IPS DF 4.7 (cell line): ENCODE measurements at regions not wholly inside any gene's neighbourhood (a gene's known extent, or its start where the extent isn't known, plus 50 kb on each side); places are given as distances from the start of the nearest gene placed in this dataset.

Source experiments
- DNase-seq: peaks from one replicate; pipeline ENCODE4 v3.0.0-alpha.2; 2013; ENCODE audit warnings: low spot score; ENCODE audit errors: extremely low read depth

DNA sequence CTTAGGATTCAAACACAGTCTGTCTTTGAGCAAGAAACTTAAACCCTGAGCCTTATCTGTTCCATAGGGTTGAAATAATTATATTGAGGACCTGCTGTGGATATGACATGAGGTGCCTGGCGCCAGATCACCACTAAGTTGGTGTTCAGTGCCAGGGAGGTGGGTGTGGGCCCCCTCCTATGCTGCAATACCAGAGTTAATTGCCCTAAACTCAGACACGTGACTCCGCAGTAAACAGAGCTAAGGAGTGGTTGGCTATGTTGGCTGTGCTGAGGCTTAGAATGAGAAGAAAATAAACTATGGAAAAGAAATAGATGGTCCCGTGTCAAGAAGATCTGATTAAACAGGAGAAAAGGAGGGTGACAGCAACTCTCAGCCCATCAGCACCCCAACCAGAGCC is 419.4 kb upstream of the JARID2 start:
- no peak for DNase-seq

DNA sequence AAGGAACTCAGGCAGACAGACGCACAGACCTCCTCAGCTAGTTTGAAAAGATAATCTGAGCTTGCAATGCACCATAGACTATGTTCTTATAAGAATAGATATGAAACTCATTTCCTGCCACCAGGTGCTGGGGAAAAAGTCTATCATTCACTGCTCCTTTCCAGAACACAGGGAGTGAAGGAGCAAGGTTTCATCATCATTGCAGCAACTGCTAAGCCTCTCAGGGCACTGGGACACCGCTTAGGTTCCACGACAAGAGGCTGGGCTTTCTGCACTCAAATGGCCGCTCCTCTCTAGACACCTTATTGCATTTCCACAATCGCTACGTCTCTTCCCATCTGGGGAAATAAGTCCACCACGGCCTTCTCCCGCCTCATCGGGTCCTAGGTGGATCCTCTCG is 418.5 kb upstream of the JARID2 start:
- DNase-seq, result no peak

DNA sequence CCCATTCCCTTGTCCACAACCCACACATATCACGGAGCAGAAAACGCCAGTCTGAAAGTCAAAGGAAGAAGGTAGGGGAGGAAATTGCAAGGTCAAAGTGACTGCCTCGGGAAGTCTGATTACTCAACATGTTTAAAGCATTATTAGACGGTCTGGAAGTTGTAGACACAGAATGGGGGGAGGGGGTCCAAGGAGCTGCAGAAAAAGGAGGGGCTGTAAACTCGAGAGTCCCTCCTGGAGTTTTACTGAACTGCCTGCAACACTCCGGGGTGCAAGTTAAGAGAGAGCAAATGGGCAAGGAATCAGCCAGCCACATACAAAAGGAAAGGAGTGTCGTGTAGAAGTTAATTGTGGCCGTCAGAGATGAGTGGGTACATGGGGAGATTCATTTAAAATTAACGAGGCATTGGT is 417.7 kb upstream of the JARID2 start:
- DNase-seq, result no peak

DNA sequence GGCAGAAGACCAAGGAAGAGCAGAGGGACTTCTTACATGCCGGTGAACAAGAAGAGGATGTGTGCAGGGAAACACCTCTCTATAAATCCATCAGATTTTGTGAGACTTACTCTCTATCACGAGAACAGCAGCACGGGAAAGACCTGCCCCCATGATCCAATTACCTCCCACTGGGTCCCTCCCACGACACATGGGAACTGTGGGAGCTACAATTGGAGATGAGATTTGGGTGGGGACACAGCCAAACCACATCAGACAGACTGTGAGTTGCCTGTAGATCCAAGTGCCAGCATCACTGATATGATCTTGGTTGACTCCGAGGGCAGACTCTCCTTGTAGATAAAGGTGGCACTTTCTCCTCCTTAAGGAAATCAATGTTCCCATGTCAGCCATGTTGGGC is 414.8 kb upstream of the JARID2 start:
- DNase-seq, result no peak

GRCh38 chr6:14831937-14832336 is 413.9 kb upstream of the JARID2 start:
- DNase-seq, result no peak

DNA sequence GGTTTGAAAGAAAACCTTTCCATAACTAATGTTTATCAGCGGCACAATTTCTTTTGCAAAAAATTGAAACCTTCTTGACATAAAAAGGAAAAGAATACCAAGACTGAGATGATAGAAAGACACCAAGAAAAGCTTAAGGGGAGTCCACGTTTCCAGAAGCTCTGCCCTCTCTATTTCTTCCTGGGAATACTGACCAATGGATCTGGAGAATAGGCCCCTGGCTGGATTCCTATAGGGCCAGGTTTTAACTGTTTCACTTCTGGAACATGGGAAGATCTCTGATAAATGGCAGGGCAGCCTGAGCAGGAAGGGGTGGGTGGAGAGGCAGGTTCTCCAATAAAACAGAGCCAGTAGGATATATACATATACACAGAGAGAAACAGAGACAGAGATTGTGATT is 413.4 kb upstream of the JARID2 start:
- DNase-seq, result no peak

- no peak for DNase-seq
Observed at GRCh38 chr6:14834851-14835530, 410.9 kb upstream of the JARID2 start.

GRCh38 chr6:14837435-14837834 is 408.4 kb upstream of the JARID2 start:
- no peak for DNase-seq

- no peak for DNase-seq
Observed at GRCh38 chr6:14838133-14838583, 407.7 kb upstream of the JARID2 start.

GRCh38 chr6:14841901-14842421 is 403.9 kb upstream of the JARID2 start:
- no peak for DNase-seq

GRCh38 chr6:14844411-14844810 is 401.5 kb upstream of the JARID2 start:
- no peak for DNase-seq

GRCh38 chr6:14848019-14848418 is 397.9 kb upstream of the JARID2 start:
- DNase-seq, result no peak

- DNase-seq, result no peak
Observed at GRCh38 chr6:14849185-14849584, 396.7 kb upstream of the JARID2 start.

- no peak for DNase-seq
Observed at GRCh38 chr6:14851281-14851680, 394.6 kb upstream of the JARID2 start.

DNA sequence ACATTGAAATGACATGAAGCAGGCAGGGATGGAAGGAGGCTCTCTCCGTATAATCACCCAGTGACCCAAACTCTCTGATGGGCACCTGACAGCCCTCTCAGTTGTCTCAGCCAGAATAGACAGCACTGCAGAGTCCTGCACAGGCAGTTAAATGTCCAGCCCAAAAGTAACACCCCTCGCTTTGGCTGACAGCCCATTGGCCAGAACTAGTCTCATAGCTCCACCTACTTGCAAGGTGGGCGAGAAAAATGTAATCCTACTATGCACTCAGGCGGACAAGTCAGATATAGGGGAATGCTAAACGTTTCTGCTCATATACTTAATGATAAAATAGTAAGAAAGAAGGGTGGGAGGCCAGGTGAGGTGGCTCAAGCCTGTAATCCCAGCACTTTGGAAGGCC is 393.5 kb upstream of the JARID2 start:
- DNase-seq, result no peak

DNA sequence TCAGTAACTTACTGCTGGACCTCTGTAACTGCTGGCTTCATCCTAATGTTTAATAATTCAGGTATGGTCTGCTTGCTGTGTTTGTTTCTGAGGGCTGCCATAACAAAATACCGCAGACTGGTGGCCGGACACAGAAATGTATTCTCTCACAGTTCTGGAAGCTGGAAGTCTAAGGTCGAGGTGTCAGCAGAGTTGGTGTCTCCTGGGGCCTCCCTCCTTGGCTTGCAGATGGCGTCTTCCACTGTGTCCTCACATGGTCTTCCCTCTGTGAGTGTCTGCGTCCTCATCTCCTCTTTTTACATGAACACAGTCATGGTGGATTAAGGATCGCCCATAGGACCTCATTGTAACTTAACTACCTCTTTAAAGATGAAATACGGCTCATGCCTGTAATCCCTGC is 389.7 kb upstream of the JARID2 start:
- DNase-seq, result no peak

DNA sequence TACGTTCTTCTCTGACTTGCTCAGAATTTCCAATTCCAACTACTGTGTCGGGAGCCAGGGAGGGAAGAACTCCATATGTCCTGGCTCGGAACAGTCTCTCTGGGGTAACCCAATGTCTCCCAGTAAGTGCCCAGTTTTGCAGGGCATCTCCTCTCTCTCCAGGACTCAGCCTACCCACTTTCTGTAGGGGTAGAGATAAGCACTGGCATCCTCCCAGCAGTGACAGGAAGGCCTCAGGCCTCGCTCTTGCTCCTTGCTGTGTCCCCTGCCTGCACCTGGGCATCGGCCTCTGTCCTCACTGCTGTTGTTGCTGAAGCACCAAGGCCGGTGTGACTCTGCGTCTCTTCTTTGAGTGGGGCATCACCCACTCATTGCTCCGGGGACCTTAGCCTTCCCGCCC is 388.9 kb upstream of the JARID2 start:
- DNase-seq, result no peak

DNA sequence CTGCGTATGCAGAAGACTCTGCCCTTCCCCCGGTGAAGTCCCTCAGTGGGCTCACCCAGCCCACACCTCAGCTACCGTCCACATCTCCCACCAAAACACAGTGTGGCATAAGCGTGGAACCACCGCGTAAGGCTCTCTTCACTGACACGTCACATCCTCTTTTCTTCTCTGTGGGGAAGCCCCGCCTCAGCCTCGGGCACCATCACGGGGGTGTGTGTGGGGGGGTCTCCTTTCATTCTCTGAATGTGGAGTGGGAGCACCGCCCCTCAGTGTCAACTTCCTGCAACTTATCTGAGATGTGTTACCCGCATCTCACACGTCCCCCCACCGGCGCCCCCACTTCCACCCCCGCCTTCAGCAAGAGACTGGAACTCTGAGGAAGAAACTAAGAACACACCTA is 388.4 kb upstream of the JARID2 start:
- no peak for DNase-seq

DNA sequence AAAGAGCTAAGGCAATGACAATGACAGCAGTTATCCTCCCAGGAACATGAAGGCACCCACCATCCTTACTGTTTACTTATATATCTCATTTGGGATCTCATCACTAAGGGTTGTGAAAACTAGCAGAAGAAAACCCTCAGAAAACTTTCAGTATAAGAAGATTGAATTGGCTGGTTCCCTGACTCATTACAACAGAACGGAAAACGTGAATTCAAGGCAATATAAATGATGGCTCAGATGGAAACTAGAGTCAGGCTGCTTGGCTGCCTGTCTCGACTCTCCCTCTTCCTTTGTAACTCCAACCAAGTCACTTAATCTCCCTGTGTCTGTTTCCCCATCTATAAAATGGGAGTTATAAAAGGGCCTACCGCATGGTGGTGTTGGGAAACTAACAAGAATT is 387.1 kb upstream of the JARID2 start:
- no peak for DNase-seq

GRCh38 chr6:14860774-14861173 is 385.1 kb upstream of the JARID2 start:
- no peak for DNase-seq

DNA sequence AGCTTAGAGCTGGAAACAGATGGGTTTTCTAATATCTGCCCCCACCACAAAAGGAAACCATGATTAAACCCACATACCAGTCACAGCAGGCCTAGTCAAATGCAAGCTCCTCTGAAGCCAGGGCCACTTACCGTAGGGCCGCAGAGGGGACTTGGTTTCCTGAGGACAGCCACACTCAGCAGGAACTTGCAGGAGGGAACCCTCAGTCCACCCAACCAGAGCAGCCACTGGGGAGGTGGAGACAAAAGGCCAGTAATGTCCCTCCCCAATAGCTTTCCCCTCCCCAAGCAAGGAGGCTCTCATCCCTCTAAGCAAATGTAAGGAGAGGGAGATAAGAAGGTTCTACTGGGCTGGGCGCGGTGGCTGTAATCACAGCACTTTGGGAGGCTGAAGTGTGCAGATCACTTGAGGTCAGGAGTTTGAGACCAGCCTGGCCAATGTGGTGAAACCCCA is 384.4 kb upstream of the JARID2 start:
- DNase-seq, result peak; percentile 80

DNA sequence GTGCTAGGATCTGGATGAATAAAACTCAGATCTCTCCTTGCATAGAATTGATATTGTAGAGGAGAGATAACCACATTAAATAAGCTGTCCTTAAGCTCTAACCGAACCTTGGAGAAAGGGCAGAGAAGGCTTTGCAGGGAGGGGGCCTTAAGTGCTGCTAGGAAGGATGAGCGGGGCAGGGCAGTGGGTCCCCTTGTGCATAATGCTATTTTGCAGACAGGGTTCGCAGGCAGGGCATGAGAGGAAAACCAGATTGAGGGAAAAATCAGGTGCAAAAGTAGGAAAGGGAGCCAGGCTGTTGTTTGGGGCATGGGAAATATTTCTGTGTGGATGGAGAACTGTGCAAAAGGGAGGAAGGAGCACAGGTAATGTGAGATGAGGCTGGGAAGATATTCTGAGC is 383.0 kb upstream of the JARID2 start:
- DNase-seq, result no peak
